Breast epithelium (tissue), 3 donors: ENCODE measurements at regions not wholly inside any gene's neighbourhood (a gene's known extent, or its start where the extent isn't known, plus 50 kb on each side); places are given as distances from the start of the nearest gene placed in this dataset.

Source experiments
- POLR2A ChIP-seq: fragments of 450-650 bp; IDR thresholded peaks from one replicate; pipeline ENCODE4 v1.6.1; 2016; ENCODE audit warnings: antibody characterized with exemption, mild to moderate bottlenecking, moderate library complexity
- POLR2AphosphoS5 ChIP-seq, 3 donors: sonication (generic); formaldehyde crosslinking; IDR thresholded peaks; one replicate each; pipeline ENCODE4 v1.6.1; 2017; ENCODE audit warnings: antibody characterized with exemption in 3 of 3
- TF ChIP-seq, protein P1 (sequence below), 3 donors: fragments of 450-650 bp; IDR thresholded peaks; one replicate each; pipeline ENCODE4 v1.5.1; 2016 to 2017; ENCODE audit warnings: antibody characterized with exemption in 3 of 3, mild to moderate bottlenecking in 3 of 3, moderate library complexity in 3 of 3

DNA sequence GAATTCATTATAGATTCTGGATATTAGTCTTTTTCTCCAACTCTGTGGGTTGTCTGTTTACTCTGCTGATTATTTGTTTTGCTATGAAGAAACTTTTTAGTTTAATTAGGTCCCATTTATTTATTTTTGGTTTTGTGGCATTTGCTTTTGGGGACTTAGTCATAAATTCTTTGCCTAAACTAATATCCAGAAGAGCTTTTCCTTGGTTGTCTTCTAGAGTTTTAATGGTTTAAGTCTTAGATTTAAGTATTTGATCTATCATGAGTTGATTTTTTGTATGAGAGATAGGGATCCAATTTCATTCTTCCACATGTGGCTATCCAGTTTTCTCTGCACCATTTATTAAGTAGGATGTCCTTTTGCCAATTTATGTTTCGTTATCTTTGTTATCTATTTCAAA, 683.4 kb upstream of the FBXO33 start:
- no peak for TF ChIP-seq POLR2A
- TF ChIP-seq, protein P1, sequence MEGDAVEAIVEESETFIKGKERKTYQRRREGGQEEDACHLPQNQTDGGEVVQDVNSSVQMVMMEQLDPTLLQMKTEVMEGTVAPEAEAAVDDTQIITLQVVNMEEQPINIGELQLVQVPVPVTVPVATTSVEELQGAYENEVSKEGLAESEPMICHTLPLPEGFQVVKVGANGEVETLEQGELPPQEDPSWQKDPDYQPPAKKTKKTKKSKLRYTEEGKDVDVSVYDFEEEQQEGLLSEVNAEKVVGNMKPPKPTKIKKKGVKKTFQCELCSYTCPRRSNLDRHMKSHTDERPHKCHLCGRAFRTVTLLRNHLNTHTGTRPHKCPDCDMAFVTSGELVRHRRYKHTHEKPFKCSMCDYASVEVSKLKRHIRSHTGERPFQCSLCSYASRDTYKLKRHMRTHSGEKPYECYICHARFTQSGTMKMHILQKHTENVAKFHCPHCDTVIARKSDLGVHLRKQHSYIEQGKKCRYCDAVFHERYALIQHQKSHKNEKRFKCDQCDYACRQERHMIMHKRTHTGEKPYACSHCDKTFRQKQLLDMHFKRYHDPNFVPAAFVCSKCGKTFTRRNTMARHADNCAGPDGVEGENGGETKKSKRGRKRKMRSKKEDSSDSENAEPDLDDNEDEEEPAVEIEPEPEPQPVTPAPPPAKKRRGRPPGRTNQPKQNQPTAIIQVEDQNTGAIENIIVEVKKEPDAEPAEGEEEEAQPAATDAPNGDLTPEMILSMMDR (IDR thresholded peaks at IDR 0.05): no peak
- no peak for TF ChIP-seq POLR2AphosphoS5 (IDR thresholded peaks at IDR 0.05)
